WERI-Rb-1 (cell line): ENCODE measurements at regions not wholly inside any gene's neighbourhood (a gene's known extent, or its start where the extent isn't known, plus 50 kb on each side); places are given as distances from the start of the nearest gene placed in this dataset.
"Not testable (repeated sequence)": the region's sequence is repeated elsewhere in the genome, so short reads cannot be mapped to it uniquely, and the experiment has no call there.

Source experiments
- DNase-seq: peaks from one replicate; pipeline ENCODE4 v3.0.0-alpha.2; 2020
- H3K27ac ChIP-seq: fragments of 250-450 bp; sonication (Bioruptor Pico); 2 replicates; pipeline ENCODE4 v1.5.1; 2020; ENCODE audit warnings: mild to moderate bottlenecking, moderate library complexity
- H3K27me3 ChIP-seq: fragments of 250-450 bp; sonication (Bioruptor Pico); 2 replicates; pipeline ENCODE4 v1.5.1; 2021; ENCODE audit warnings: mild to moderate bottlenecking, low read depth, moderate library complexity; ENCODE audit not compliant: insufficient read depth, severe bottlenecking
- H3K36me3 ChIP-seq: fragments of 250-450 bp; sonication (Bioruptor Pico); 2 replicates; pipeline ENCODE4 v1.5.1; 2020; ENCODE audit warnings: mild to moderate bottlenecking, moderate library complexity
- H3K4me3 ChIP-seq: 2 replicates; pipeline ENCODE4 v1.5.1; 2011; ENCODE audit warnings: low read depth, mild to moderate bottlenecking, control low read depth, low read length
- H3K9me3 ChIP-seq: fragments of 250-450 bp; sonication (Bioruptor Pico); 2 replicates; pipeline ENCODE4 v1.5.1; 2021; ENCODE audit warnings: mild to moderate bottlenecking, moderate library complexity; ENCODE audit not compliant: severe bottlenecking
- TF ChIP-seq, protein P1 (sequence below): IDR thresholded peaks from 2 replicates; pipeline ENCODE4 v1.5.1; 2011; ENCODE audit warnings: low read depth, mild to moderate bottlenecking, control low read depth, inconsistent platforms, low read length

DNA sequence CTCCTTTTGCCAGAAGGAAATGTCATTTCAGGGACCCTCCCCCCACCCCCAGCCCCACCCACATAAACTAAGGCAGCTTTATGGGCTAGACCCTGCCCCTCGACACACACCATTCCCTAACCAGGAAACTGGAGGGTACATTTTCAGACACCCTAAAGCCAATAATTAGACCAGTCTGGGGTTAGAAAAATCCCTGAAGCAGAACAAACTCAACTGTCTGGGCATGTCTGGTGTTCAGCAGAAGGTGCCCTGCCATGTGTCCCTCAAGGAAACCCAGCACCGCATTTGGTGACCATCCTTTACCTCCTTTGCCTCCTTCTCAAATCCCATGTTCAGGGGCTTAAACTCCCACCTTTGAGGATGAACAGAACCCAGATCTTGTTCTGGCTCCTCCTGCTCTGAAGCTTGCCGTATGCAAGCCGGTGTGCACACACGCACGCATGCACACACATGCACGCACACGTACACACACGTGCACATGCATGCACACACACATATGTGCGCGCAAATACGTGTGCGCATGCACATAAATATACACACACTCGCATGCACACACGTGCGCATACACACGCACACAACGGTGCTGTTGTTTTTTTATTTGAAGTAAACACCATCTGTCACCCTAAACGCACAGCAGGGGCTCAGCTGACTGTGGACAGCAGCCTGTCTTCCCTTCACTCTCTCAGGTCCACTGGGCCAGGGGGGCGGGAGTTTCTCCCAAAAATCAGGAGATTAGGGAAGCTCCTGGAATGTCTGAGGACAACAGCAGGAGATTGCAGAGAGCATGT lies 156.8 kb upstream of the TNRC6C start:
- peak; percentile 85 for DNase-seq
- Histone ChIP-seq H3K4me3 (peak overlapping the region; percentile 32), H3K36me3 (no peaks in the 10 kb centered on the region), H3K27me3 (no peaks in the 10 kb centered on the region), H3K27ac (peak overlapping the region; percentile 92), H3K9me3 (peaks cover 3% of the 10 kb centered on the region)
- TF ChIP-seq, protein P1, sequence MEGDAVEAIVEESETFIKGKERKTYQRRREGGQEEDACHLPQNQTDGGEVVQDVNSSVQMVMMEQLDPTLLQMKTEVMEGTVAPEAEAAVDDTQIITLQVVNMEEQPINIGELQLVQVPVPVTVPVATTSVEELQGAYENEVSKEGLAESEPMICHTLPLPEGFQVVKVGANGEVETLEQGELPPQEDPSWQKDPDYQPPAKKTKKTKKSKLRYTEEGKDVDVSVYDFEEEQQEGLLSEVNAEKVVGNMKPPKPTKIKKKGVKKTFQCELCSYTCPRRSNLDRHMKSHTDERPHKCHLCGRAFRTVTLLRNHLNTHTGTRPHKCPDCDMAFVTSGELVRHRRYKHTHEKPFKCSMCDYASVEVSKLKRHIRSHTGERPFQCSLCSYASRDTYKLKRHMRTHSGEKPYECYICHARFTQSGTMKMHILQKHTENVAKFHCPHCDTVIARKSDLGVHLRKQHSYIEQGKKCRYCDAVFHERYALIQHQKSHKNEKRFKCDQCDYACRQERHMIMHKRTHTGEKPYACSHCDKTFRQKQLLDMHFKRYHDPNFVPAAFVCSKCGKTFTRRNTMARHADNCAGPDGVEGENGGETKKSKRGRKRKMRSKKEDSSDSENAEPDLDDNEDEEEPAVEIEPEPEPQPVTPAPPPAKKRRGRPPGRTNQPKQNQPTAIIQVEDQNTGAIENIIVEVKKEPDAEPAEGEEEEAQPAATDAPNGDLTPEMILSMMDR: no peak

DNA sequence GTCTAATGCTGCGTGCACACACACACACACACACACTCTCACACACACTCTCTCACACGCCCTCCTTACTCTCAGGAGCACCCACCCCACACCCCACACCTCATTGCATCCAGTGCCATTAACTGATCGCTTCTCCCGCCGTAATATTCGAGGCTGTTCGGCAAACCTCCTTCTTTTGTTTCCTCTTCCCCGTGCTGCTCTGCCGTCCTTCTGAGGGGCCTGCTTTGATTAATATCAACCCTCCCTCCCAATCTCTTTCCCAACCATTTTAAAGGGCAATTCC lies 156.2 kb upstream of the TNRC6C start:
- peak overlapping the region; percentile 32 for H3K4me3 ChIP-seq
- H3K9me3 ChIP-seq: peaks cover 3% of the 10 kb centered on the region
- no peaks in the 10 kb centered on the region for H3K36me3 ChIP-seq
- H3K27me3 ChIP-seq: no peaks in the 10 kb centered on the region
- TF ChIP-seq, protein P1: no peak
- no peak for DNase-seq
- peak overlapping the region; percentile 92 for H3K27ac ChIP-seq

DNA sequence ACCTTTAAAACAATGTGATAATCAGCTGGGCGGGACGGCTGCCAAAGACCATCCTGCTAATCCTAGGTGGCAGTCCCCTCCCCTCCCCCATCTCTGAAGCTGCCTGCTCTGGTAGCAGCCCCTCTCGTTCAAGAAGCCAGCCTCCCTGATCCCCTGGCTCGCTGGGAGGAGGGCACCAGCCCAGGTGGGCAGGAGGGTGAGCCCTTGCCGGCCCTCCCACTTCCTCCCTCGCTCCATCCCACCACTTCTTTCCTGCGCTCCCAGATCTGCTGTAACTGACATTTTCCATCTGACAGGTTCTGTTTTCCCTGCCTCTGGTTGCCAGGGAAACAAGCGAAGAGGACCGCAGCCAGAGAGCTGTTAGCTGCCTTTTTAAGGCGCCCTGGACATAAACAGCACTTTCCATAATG lies 155.7 kb upstream of the TNRC6C start:
- no peaks in the 10 kb centered on the region for H3K27me3 ChIP-seq
- H3K4me3 ChIP-seq: peak overlapping the region; percentile 32
- no peaks in the 10 kb centered on the region for H3K36me3 ChIP-seq
- DNase-seq: peak; percentile 94
- peaks cover 3% of the 10 kb centered on the region for H3K9me3 ChIP-seq
- TF ChIP-seq, protein P1: no peak
- H3K27ac ChIP-seq: peak overlapping the region; percentile 92

DNA sequence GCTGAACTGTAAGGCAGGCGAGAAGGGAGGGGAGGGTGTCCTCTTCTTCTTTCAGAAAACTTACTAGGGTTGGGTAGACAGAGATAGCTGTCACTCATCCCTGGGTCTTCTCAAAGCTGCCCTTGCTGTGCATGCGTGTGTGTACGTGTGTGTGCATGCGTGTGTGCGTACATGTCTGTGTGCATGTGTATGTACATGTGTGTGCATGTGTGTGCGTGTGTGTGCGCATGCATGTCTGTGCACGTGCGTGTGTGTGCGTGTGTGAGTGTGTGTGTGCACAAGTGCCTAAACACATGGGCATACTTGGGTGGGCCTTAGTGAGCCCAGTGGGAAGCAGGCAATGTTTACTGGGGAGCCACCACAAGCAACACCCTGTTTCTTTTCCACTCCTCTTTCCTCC lies 154.8 kb upstream of the TNRC6C start:
- H3K27me3 ChIP-seq: no peaks in the 10 kb centered on the region
- TF ChIP-seq, protein P1: no peak
- peaks cover 3% of the 10 kb centered on the region for H3K9me3 ChIP-seq
- DNase-seq: no peak
- no peaks in the 10 kb centered on the region for H3K36me3 ChIP-seq
- no peak overlapping the region for H3K4me3 ChIP-seq
- peak overlapping the region; percentile 92 for H3K27ac ChIP-seq

DNA sequence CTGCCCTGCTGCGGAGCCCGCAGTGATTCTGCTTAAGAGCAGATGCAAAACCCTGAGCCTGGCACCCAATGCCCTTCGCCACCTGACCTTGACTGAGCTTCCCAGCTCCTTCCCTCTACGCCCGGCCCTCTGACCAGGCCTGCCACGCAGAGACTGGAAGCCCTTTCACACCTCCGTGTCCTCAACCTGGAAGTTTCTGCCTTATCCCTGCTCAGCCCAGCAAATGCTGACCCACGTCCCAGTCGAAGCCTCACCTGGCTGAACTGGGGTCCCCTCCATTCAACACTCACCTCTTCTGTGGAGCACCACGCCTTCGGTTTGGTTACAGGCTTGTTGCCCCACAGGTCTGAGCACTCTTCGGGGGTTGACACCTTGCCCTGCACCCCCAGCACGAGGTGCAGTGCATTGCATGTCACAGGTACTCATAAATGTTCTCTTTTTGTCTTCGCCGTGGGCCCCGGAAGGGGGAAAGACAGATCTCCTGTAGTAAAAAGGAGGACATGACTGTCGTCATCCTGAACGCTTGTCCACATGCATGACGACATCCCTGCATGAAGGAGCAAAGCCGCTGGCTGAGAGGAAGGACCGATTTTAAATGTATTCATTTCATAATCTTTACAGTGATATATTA lies 153.6 kb upstream of the TNRC6C start:
- H3K4me3 ChIP-seq: no peak overlapping the region
- H3K36me3 ChIP-seq: no peaks in the 10 kb centered on the region
- peak overlapping the region; percentile 7; the same call in 1 of the 2 replicates for H3K27ac ChIP-seq
- no peaks in the 10 kb centered on the region for H3K27me3 ChIP-seq
- H3K9me3 ChIP-seq: no peaks in the 10 kb centered on the region
- no peak for DNase-seq
- TF ChIP-seq, protein P1: no peak

DNA sequence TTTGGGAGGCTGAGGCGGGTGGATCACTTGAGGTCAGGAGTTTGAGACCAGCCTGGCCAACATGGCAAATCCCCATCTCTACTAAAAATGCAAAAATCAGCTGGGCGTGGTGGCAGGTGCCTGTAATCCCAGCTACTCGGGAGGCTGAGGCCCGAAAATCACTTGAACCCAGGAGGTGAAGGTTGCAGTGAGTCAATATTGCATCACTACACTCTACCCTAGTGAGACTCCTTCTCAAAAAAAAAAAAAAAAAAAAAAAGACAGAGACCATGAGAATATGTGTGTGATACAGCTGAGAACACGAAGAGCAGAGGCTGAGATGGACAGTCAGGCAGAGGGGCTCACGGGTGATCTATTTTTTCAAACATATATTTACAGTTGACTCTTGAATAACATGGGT lies 152.5 kb upstream of the TNRC6C start:
- H3K27me3 ChIP-seq, H3K36me3 ChIP-seq, H3K27ac ChIP-seq, DNase-seq, H3K9me3 ChIP-seq, H3K4me3 ChIP-seq: not testable (repeated sequence)
